Hepatocyte (in vitro differentiated cells): ENCODE measurements at regions not wholly inside any gene's neighbourhood (a gene's known extent, or its start where the extent isn't known, plus 50 kb on each side); places are given as distances from the start of the nearest gene placed in this dataset.

Experiments
- DNase-seq: peaks from one replicate; pipeline ENCODE4 v3.0.0-alpha.2; 2016; ENCODE audit warnings: low spot score
- H2AFZ ChIP-seq: fragments of 200-600 bp; sonication (generic); 2 replicates; pipeline ENCODE4 v1.6.0; 2016; ENCODE audit warnings: antibody characterized with exemption, mild to moderate bottlenecking
- H3K27ac ChIP-seq: fragments of 200-600 bp; sonication (generic); 2 replicates; pipeline ENCODE4 v1.5.1; 2016; ENCODE audit warnings: mild to moderate bottlenecking
- H3K27me3 ChIP-seq: fragments of 200-600 bp; sonication (generic); 2 replicates; pipeline ENCODE4 v1.6.1; 2016
- H3K36me3 ChIP-seq: fragments of 200-600 bp; sonication (generic); replicated peaks from 2 replicates; pipeline ENCODE4 v1.5.1; 2016; ENCODE audit warnings: low read depth; ENCODE audit not compliant: insufficient read depth
- H3K4me1 ChIP-seq: fragments of 200-600 bp; sonication (generic); 2 replicates; pipeline ENCODE4 v1.5.1; 2016; ENCODE audit warnings: mild to moderate bottlenecking, moderate library complexity; ENCODE audit not compliant: insufficient read depth
- H3K4me2 ChIP-seq: fragments of 200-600 bp; sonication (generic); 2 replicates; pipeline ENCODE4 v1.6.0; 2016
- H3K4me3 ChIP-seq: fragments of 200-600 bp; sonication (generic); 2 replicates; pipeline ENCODE4 v1.5.1; 2016; ENCODE audit warnings: mild to moderate bottlenecking
- H3K79me2 ChIP-seq: fragments of 200-600 bp; sonication (generic); 2 replicates; pipeline ENCODE4 v1.6.0; 2017; ENCODE audit warnings: mild to moderate bottlenecking
- H3K9me2 ChIP-seq: fragments of 200-600 bp; sonication (generic); replicated peaks from 2 replicates; pipeline ENCODE4 v1.6.0; 2017; ENCODE audit warnings: mild to moderate bottlenecking; ENCODE audit not compliant: insufficient read depth
- H3K9me3 ChIP-seq: fragments of 200-600 bp; sonication (generic); 2 replicates; pipeline ENCODE4 v1.5.1; 2016; ENCODE audit warnings: low read depth, mild to moderate bottlenecking
- H4K20me1 ChIP-seq: fragments of 200-600 bp; sonication (generic); 2 replicates; pipeline ENCODE4 v1.6.0; 2016; ENCODE audit warnings: mild to moderate bottlenecking; ENCODE audit not compliant: insufficient read depth, poor library complexity, severe bottlenecking
- CTCF ChIP-seq: fragments of 200-600 bp; sonication (generic); IDR thresholded peaks from 2 replicates; pipeline ENCODE4 v1.5.1; 2016; ENCODE audit warnings: antibody characterized with exemption, mild to moderate bottlenecking; ENCODE audit not compliant: poor library complexity
- EZH2 ChIP-seq: fragments of 200-600 bp; sonication (generic); IDR thresholded peaks from 2 replicates; pipeline ENCODE4 v1.6.1; 2016; ENCODE audit warnings: antibody characterized with exemption, mild to moderate bottlenecking, borderline replicate concordance
- EZH2phosphoT487 ChIP-seq: fragments of 200-600 bp; sonication (generic); IDR thresholded peaks from one replicate; pipeline ENCODE4 v1.6.1; 2018; ENCODE audit warnings: antibody characterized with exemption, mild to moderate bottlenecking, low read depth, moderate library complexity; ENCODE audit not compliant: unreplicated experiment, severe bottlenecking
- WGBS: methylation state at CpG from one replicate; pipeline ENCODE4 v1.1.6; 2016; ENCODE audit warnings: low lambda C conversion rate; ENCODE audit errors: missing lambda C conversion rate; 5-methylcytosine and 5-hydroxymethylcytosine counted together

GRCh38 chr6:113352029-113352801, 504.9 kb upstream of the MARCKS start:
- Histone ChIP-seq H3K4me1 (peaks cover 39% of the 10 kb centered on the region), H3K4me3 (no peak overlapping the region), H3K9me2 (no peaks in the 10 kb centered on the region), H3K4me2 (peak overlapping the region; percentile 23), H3K27me3 (no peaks in the 10 kb centered on the region), H3K79me2 (no peaks in the 10 kb centered on the region), H2AFZ (no peak overlapping the region), H3K36me3 (no peaks in the 10 kb centered on the region), H3K27ac (peak overlapping the region; percentile 88), H3K9me3 (no peaks in the 10 kb centered on the region), H4K20me1 (no peaks in the 10 kb centered on the region)
- whole genome bisulfite sequencing, result 49% methylated on average over 3 of the region's 3 CpGs
- peak; percentile 37 for DNase-seq
- TF ChIP-seq EZH2 (no peak), CTCF (no peak), EZH2phosphoT487 (no peak)

GRCh38 chr6:113352831-113353230, 504.3 kb upstream of the MARCKS start:
- H3K79me2 ChIP-seq, result no peaks in the 10 kb centered on the region
- DNase-seq, result peak; percentile 53
- no peak for TF ChIP-seq EZH2
- TF ChIP-seq CTCF, result no peak
- no peak for TF ChIP-seq EZH2phosphoT487
- H4K20me1 ChIP-seq, result no peaks in the 10 kb centered on the region
- H3K27ac ChIP-seq, result peak overlapping the region; percentile 88
- H3K36me3 ChIP-seq, result no peaks in the 10 kb centered on the region
- H2AFZ ChIP-seq, result no peak overlapping the region
- H3K9me2 ChIP-seq, result no peaks in the 10 kb centered on the region
- peak overlapping the region; percentile 23 for H3K4me2 ChIP-seq
- H3K27me3 ChIP-seq, result no peaks in the 10 kb centered on the region
- H3K4me1 ChIP-seq, result peaks cover 39% of the 10 kb centered on the region
- H3K9me3 ChIP-seq, result no peaks in the 10 kb centered on the region
- H3K4me3 ChIP-seq, result no peak overlapping the region
- 40% methylated on average over 3 of the region's 3 CpGs for WGBS

- no peak for TF ChIP-seq EZH2
- TF ChIP-seq CTCF, result no peak
- TF ChIP-seq EZH2phosphoT487, result no peak
- Histone ChIP-seq H3K27me3 (no peaks in the 10 kb centered on the region), H3K4me3 (no peak overlapping the region), H4K20me1 (no peaks in the 10 kb centered on the region), H3K36me3 (no peaks in the 10 kb centered on the region), H3K4me1 (peaks cover 39% of the 10 kb centered on the region), H3K9me2 (no peaks in the 10 kb centered on the region), H3K27ac (peak overlapping the region; percentile 88), H3K9me3 (no peaks in the 10 kb centered on the region), H3K79me2 (no peaks in the 10 kb centered on the region), H3K4me2 (peak overlapping the region; percentile 23), H2AFZ (no peak overlapping the region)
- DNase-seq, result no peak
- WGBS, result 90% methylated on average over 2 of the region's 2 CpGs
Measured at GRCh38 chr6:113353392-113353791, 503.8 kb upstream of the MARCKS start.
